ENCODE measurements at regions not wholly inside any gene's neighbourhood (a gene's known extent, or its start where the extent isn't known, plus 50 kb on each side); places are given as distances from the start of the nearest gene placed in this dataset.

GRCh38 chr11:22431106-22431505 lies 92.9 kb downstream of the SLC17A6 start:
- Histone ChIP-seq H3K9ac (ENCODE audit: control insufficient read depth, insufficient read depth, low read length) (no peak overlapping the region), H3K4me2 (ENCODE audit: control insufficient read depth, insufficient read depth) (no peak overlapping the region), H3K36me3 (ENCODE audit: control insufficient read depth in 2 of 2, insufficient read depth in 2 of 2, low read length in 1 of 2) (no peaks in the 10 kb centered on the region), H3K27ac (ENCODE audit: control insufficient read depth, insufficient read depth) (no peak overlapping the region), H3K4me3 (no peak overlapping the region), H4K20me1 (ENCODE audit: control insufficient read depth, insufficient read depth) (no peaks in the 10 kb centered on the region), H2AFZ (ENCODE audit: control insufficient read depth, low read depth, low read length) (no peak overlapping the region), H3K27me3 (replicated peaks in 1 of 2; ENCODE audit: control insufficient read depth in 2 of 2, insufficient read depth in 2 of 2, low read length in 1 of 2) (no peaks in the 10 kb centered on the region), H3K79me2 (ENCODE audit: control insufficient read depth, insufficient read depth, low read length) (no peaks in the 10 kb centered on the region), H3K9me3 (replicated peaks; ENCODE audit: control insufficient read depth, insufficient read depth, low read length) (no peaks in the 10 kb centered on the region; the same call in 2 of the 3 replicates), H3K4me1 (ENCODE audit: control insufficient read depth, insufficient read depth, low read length) (no peaks in the 10 kb centered on the region)
- ChIA-PET SMC1A (ENCODE audit: uncharacterized antibody, unreplicated experiment) (no interaction called here), CTCF (no interaction called here), RAD21 (ENCODE audit: unreplicated experiment) (interaction anchor here (1.6 kb wide), 1 partner anchor 356 kb away, joined by 3 read pairs; no protein-coding TSS in a partner anchor), POLR2A (no interaction called here)
- BruUV-seq (replicated peaks): no TSS peak
- ATAC-seq (no peak), DNase-seq (ENCODE audit: low read depth, low spot score) (no peak), FAIRE-seq (no peak)
- 13% methylated on average over 3 of the region's 3 CpGs for WGBS (ENCODE audit: insufficient coverage, insufficient replicate concordance, low lambda C conversion rate, missing lambda C conversion rate)
- TF ChIP-seq HDAC6 (IDR thresholded peaks at IDR 0.05; ENCODE audit: unreplicated experiment): no peak
- no peak for TF ChIP-seq NFYB (IDR thresholded peaks at IDR 0.05; ENCODE audit: insufficient read depth, low read depth, low read length)
- TF ChIP-seq PAX8 (IDR thresholded peaks at IDR 0.05): no peak
- TF ChIP-seq ZBED1 (IDR thresholded peaks at IDR 0.05; ENCODE audit: borderline replicate concordance): no peak
- no peak for TF ChIP-seq SMARCA5 (IDR thresholded peaks at IDR 0.05)
- TF ChIP-seq RFX5 (IDR thresholded peaks at IDR 0.05; ENCODE audit: low read depth, low read length): no peak
- no peak for TF ChIP-seq ETV6 (conservative IDR thresholded peaks at IDR 0.05 in 1 of 2, IDR thresholded peaks at IDR 0.05 in 1 of 2; ENCODE audit: borderline replicate concordance in 1 of 2, low read depth in 1 of 2)
- no peak for TF ChIP-seq ZNF24 (IDR thresholded peaks at IDR 0.05)
- no peak for TF ChIP-seq IKZF2 (IDR thresholded peaks at IDR 0.05)
- TF ChIP-seq FOXM1 (IDR thresholded peaks at IDR 0.05; ENCODE audit: low read depth, low read length): no peak
- no peak for TF ChIP-seq EGR1 (IDR thresholded peaks at IDR 0.05; ENCODE audit: borderline replicate concordance in 1 of 2, low read depth in 2 of 2, low read length in 2 of 2)
- no peak for TF ChIP-seq ZNF592 (IDR thresholded peaks at IDR 0.05)
- no peak for TF ChIP-seq ZBTB11 (CRISPR knock-in tag; IDR thresholded peaks at IDR 0.05)
- in situ Hi-C loops (cut with MboI) (no loop called here), intact Hi-C loops (cut with micrococcal nuclease; ENCODE audit: unreplicated experiment) (no loop called here)
